Left lobe of liver (tissue), 2 donors: ENCODE measurements at regions not wholly inside any gene's neighbourhood (a gene's known extent, or its start where the extent isn't known, plus 50 kb on each side); places are given as distances from the start of the nearest gene placed in this dataset.
"Not testable (repeated sequence)": the region's sequence is repeated elsewhere in the genome, so short reads cannot be mapped to it uniquely, and the experiment has no call there.

Experiments used
- ATAC-seq: fragments of 200-7000 bp; cut with Tn5 transposase; one replicate; pipeline ENCODE4 v1.9.1; 2020; ENCODE audit warnings: mild to moderate bottlenecking, moderate library complexity
- DNase-seq: peaks from one replicate; pipeline ENCODE4 v3.0.0-alpha.2; 2020; ENCODE audit warnings: low spot score
- donor health status: DM: no; HTN: no; CAD: no; lungs with moderate emphysema.
- donor health status: DM: no; HTN: yes; CAD: no.

DNA sequence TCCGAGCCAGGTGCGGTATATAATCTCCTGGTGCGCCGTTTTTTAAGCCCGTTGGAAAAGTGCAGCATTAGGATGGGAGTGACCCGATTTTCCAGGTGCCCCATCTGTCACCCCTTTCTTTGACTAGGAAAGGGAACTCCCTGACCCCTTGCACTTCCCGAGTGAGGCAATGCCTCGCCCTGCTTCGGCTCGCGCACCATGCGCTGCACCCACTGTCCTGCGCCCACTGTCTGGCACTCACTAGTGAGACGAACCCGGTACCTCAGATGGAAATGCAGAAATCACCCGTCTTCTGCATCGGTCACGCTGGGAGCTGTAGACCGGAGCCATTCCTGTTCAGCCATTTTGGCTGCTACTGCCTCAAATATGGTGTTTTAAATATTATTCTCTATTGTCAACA, 198.0 kb downstream of the MEIS1 start:
- DNase-seq, ATAC-seq: not testable (repeated sequence)

DNA sequence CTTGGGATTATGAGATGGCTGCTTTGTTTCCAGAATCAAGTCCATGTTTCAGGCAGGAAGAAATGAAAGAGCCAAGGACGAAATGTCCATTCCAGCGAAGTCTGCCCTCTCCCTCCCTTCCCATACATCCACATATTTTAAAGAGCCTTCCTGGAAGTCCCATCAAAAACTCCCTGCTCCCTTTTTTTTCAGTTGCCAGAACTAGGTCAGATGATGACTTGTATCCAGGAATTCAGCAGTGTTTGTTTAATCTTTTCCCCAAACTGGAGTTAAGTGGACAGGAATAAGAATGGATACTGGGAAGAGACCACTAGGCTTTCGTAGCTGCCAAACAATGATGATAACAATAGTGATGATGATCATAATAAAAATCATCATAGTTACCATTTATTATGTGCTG, 198.7 kb downstream of the MEIS1 start:
- ATAC-seq: no peak
- no peak for DNase-seq

DNA sequence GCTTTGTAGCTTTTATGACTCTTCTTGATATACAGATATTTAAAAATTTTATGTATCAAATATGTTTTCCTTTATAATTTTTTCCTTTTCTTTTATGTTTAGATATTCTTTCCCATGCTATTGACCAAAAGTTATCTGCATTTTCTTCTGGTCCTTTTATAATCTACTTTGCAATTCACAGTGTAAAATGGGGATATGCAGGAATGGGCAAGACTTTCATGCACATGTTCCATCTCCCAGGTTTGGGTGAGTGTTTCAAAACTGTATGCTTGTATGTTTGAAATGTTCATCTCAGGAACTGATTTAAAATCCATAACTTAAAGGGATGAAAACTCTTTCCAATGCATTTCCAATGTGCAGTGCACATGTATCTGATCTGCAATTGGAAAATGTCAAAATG, 199.9 kb downstream of the MEIS1 start:
- DNase-seq (no peak), ATAC-seq (no peak)

DNA sequence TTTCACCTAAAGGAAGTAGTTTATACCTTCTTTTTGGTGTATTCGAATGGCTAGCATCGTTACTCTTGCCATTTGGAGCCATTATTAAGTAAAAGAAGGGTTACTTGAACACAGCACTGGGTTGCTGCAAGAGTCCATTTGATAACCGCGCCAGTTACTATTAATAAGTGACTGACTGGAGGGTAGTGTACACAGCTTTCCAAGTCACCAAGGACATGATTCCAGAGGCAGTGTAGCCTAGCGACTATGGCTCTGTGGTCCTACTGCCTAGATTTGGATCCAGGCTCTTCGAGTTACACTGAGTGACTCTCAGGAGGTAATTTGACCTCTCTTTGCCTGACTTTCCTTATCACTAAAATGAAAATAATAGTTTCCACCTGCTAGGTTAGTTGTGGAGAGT, 206.8 kb downstream of the MEIS1 start:
- ATAC-seq (no peak), DNase-seq (no peak)

DNA sequence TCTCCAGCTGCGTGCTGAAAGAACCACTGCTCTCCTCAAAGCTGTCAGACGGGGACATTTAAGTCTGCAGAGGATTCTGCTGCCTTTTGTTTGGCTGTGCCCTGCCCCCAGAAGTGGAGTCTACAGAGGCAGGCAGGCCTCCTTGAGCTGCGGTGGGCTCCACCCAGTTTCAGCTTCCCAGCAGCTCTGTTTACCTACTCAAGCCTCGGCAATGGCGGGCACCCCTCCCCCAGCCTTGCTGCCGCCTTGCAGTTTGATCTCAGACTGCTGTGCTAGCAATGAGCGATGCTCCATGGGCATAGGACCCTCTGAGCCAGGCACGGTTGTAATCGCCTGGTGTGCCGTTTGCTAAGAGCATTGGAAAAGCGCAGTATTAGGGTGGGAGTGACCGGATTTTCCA, 213.2 kb downstream of the MEIS1 start:
- not testable (repeated sequence) for ATAC-seq, DNase-seq

DNA sequence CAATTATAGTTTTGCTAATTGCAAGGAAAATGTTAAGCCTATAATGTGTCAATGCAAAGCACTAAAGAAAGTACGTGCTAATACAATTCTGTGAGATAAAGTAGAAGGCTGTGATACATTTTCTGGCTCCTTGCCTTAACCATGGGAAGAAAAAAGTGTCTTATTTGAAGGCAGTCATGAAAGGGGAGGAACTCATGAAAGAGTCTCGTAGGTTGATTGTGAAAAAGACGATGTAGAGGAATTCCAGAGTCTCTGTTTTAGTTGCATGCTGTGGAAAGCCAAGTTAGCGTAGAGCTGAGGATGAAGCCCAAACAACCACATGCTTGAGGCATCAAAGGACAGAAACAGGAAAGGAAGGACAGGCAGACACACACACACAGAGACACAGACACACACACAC, 214.1 kb downstream of the MEIS1 start:
- no peak for DNase-seq
- ATAC-seq: no peak

DNA sequence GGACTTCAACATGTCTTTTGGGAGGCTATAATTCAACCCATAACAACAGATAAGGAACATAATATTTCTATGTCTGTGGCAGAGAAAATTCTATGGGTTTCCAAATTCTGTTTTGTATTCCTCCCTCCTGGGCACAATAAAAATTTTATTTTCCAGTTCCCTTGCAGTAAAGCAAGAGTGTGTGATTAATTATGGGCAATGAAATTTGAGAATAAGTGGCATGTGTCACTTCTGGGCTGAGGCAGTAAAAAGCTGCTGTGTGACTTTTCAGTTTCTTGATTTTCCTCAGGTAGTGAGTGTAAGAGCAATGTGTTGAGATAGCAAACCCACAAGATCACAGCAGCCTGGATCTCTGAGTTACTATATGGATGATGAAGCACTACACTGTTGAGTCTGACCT, 216.4 kb downstream of the MEIS1 start:
- DNase-seq (no peak), ATAC-seq (no peak)

DNA sequence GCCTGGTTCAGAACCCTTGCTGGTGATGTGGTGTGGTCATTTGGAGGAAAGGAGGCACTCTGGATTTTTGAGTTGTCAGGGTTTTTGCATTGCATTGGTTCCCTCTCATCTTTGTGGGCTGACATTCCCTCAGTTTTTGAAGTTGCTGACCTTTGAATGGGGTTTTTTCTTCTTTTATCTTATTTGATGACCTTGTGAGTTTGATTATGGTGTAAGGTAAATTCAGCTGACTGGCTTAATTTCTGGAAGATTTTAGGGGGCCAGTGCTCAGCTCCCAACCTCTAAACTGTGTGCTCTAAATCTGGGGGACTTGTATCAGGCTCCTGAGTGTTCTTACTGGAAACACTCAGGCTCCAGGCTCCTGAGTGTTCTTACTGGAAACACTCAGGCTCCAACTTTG, 225.9 kb downstream of the MEIS1 start:
- ATAC-seq (no peak), DNase-seq (no peak)

DNA sequence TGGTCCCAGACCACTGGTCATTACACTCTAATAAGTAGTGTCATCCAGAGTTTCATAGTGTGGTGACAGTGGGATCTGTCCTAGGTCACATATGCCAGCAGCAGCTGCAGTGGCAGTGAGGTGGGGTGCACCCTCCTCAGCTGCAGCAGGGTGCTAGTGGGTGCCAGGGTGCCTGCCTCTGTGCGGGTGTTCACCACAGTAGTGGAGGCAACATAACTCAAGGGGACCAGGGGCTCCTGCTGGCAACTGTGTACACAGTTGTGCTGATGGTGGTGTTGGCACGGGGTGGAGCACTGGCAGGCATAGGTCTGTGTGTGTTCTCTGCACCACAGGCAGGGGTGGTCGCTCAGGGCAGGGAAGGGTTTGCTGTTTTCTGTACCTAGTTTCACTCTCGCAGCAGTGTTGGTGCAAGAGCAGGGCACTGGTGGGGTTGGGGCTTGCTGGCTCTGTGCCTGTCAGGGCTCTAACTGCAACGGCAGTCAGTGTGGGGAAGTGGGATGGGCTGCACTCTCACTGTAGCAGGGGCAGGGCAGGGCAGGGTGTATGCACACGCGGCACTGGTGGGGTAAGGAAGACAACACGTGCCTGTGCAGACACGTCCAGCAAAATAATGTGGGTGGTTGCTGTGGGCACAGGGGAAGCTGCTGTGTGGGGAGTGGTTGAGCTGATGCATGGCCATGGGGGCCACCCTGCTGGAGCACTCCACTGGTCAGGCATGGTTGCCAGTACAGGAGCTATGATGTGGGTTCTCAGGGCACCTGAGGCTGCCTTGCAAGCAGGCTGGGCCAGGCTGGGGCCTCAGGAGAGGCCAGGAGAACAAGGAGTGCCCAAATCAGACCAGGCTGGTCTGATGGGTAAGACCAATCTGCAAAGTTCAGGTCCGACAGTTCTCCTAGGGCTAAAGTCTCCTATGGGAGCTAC, 226.6 kb downstream of the MEIS1 start:
- no peak for ATAC-seq
- no peak for DNase-seq

DNA sequence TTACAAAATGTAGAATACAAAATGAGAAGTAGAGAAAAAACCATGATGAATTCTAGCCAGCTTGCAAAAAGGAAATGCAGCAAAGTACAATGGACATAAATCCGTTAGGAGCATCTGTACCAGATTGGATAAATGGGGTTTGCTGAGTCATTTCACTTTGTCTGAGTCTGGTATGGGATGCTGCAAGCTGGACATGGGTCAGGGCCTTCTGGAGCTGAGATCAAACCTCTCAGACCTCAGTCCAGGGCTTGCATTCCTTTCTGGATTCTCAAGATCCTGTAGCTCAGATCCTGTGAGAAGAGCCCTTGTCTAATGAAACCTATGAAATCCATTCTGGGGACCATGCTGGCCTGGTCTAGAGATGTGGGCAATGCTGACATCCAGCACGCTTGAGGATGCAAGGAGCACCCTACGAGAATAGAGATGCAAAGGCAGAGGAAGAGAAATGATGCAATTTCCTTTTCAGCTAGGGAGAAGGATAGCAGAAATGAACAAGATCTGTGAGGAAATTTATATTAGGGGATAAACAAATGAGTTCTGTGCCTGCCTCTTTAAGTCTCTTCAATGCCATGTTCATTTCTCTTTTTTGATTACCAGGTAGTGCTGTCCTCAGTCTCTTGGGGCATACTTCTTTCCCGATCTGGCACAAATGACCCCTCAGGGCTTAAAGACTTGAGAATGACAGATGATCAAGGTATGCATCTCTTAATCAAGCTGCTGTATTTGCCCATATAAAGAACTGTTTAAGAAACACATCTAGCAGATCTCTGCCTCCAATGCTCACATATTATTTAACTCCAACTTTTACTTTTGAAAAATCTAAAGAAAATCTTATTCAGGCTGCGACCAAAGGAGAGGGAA, 230.4 kb downstream of the MEIS1 start:
- no peak for DNase-seq
- ATAC-seq: no peak

DNA sequence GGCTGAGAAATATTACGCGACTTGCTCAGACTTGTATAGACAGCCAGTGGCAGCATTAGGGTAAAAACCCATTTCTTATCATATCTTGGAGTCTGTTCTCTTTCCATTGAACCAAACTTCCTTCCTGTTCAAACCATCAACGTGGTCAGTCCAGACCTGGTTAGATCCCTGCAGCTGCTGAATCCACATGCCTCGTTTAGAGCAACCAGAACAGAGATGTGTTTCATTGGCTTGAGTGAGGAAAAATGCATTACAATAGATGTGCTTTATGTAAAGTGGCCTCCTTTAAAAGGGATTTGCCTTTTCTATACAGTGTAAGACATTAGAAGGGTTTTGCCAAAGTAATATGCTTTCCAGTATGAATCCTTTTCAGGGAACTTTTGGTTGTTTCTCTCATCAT, 232.4 kb downstream of the MEIS1 start:
- DNase-seq (no peak), ATAC-seq (no peak)

DNA sequence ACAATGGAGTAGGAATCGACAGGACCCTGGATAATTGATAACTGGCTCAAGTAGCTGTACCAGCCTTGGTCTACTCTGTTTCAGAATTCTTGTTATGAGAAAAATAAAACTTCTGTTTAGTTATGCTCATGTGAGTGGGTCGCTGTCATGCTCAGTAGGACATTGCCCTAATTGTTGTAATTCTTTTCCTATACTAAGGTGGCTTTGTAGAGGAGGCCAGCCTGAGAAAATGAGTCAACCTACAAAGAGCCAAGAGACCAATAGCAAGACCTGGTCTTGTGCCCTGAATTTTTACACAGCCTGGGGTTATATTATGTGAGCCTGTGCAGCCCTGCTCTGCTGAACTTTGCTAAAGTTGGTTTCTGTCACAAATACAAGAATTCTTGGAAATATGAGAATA, 238.4 kb downstream of the MEIS1 start:
- DNase-seq (no peak), ATAC-seq (no peak)

DNA sequence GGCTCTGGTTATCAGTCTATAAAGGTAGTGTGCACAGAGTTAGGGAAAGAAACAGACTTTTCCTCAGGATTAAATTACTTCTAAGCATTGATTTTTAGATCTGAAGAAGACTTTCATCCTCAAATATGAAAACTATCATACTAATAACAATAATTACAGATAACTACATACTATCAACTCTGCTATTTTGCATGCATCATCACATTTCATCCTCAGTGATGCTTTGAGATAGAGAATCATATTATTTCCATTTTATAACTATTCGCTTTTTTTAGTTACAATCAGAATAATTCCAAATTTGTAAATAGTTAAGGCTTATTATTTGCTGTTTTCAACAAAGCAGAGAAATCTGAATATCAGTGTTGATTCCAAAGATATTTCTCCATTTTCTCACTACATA, 239.2 kb downstream of the MEIS1 start:
- DNase-seq: no peak
- ATAC-seq: no peak

DNA sequence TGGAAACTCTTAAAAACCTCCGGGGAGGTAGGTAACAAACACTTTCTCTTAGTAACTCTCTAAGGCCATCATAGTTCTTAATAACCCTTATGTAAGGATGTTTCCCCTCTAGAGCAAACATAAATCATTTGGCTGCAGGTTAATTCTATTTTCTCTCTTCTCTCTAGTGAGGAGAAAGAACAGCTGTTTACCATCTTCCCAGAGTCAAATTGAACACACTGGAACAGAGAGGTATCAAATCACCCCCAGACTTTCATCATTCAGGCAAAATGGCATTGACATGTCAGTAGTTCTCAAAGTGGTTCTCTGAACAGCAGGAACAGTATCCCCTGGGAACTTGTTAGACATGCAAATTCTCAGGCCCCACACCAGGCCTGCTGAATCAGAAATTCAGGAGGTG, 240.7 kb downstream of the MEIS1 start:
- DNase-seq: no peak
- ATAC-seq: no peak

DNA sequence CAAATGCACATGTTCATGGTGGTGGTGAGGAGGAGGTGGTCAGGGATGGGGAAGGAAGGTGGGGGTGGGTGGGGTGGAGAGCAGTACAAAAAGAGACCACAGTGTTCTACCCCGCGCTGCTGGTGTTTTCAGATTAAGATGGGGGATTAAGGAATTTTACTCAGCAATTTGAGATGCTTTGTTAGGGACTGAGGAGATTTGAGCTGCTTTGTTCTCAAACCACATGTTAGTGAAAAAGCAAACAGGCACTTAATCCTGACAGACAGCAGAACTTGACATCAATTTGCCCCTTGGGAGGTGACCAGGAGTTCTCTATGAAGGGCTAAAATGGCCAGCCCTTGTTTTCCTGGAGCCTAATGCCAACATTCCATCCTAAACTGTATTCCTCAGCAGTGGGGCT, 244.5 kb downstream of the MEIS1 start:
- ATAC-seq (no peak), DNase-seq (no peak)

DNA sequence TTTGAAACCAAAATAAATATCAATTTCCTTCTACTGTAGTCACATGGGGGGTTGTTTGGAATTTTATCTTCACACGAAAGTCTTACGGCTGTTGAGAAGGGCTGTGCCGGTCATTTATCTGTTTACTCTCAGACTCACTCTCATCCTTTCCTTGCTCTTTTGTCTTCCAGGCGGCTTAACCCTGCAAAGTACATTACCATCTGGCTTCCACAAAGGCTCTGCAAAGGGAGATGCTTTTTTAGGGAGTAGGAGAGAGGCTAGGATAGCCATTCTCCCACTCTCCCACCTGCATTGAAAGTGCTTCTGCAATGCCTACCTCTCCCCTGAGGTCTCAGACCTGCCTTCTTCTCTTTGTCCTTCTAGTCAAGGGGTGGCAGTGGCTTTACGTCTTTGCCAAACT, 247.6 kb downstream of the MEIS1 start:
- ATAC-seq (no peak), DNase-seq (no peak)

DNA sequence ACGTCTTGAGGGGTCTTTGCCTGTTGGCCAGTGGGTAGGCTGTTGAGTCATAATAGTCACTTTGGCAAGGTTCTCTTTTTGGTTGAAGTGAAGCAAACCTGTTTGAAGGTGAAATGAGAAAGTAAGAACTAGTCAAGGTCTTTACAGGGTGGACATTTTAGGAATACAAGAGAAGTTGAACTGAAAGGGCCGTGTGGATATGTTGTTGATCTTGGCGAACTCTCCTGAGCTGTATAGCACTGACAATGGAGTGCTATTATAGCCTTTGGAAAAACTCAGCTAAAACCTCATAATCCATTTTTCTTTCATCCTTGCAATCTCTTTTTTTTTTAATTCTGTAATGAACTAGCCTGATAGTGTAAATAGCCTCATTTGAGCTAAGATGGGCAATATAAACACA, 248.1 kb downstream of the MEIS1 start:
- DNase-seq: no peak

DNA sequence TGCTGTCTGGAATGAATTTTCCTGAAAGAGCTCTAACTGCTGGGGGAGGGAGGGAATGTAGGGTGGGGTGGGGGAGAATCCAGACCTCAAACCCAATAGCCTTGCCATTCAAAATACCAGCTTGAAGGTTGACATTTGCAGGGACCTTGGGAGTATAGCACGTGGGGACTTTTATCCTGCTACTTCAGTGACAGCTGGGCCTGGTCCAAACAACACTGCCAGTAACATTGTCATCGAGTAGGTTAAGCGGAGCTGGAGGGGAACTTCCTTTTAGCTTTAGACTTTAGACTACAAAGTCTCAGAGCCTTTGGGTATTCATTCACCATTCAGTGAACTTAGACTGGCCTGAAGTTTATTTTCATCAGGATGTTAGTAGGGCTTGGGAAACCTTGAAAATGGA, 248.7 kb downstream of the MEIS1 start:
- ATAC-seq (no peak), DNase-seq (no peak)

More for the DNA sequence above, 248.1 kb downstream of the MEIS1 start:
- no peak for ATAC-seq

DNA sequence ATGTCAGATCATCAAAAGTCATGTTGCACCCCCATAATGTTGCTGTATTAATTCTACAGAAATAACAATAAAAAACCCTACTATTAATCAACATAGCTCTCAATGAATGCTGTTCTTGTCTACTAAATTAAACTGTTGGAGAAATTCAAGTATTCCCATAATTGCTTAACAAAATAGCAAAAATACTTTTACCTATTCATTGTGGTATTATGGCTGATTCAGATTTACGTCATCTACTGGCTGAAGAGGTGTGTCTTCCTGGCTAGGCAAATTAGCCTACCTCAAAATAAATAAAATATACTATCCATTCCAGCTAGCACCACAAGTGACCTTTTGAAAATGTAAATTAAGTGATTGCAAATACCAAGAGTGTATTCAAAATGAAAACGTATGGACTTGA, 249.4 kb downstream of the MEIS1 start:
- ATAC-seq (no peak), DNase-seq (no peak)

DNA sequence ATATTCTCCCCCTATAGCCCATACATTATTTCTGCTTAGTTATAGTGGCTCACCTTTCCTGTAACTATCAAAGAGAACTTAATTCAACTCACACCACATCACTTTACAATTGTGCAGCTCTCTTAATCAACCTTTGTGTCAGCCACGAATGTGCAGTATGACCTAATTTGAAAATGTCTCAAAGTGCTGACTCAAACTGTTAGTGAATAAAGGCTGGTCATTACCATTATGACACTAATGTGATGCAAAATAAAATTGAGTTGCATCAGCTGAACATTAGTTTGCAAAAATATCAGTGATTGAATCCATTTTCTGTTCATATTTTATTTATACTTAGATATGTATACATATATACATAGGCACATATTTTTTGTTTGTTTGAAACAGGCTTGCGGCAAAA, 251.8 kb downstream of the MEIS1 start:
- ATAC-seq (no peak), DNase-seq (no peak)

DNA sequence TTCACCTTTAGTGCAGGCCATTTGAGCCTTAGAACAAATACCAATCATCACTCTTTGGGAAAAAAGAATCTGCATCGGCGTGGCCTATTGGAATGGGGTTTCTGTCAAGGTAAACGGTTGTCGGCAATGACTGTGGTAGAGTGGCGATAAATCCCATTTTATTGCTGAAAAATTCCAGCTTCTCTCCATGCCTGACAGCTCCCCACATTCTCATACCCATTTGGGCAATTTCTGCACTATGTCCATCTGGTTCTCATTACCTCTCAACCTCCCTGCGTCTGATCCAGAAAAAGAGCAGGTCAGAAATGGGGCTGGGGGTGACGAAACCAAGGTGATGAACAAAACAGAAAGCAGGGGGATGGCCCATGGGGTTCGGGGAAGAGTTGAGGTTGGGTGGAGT, 254.0 kb downstream of the MEIS1 start:
- ATAC-seq: no peak
- no peak for DNase-seq

DNA sequence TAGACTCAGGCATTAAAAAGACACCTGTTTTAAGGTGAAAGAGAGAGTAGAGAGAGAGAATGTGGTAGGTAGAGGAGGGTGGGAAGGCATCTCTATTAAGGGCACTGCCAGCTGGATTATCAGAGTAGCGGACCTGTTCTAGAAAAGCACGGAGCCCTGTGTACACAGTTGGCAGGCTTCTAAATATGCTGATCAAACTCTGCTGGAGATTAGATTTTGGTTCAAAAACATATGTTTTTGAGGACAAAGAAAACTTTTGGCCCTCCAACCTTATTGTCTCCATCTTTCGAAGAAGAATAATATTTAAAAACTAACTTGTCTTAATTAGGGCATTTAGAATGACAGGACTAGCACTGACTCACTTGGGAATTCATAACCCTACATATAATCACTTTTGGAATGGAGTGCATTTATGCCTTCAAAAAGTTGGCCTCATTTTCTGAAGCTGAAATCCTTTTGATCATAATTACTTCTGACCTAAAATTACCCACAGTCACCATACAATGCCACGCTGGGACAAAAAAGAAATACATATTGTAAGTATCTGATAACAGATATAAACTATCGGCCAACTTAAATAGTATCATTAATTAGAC, 254.6 kb downstream of the MEIS1 start:
- ATAC-seq (no peak), DNase-seq (no peak)
